Spleen (tissue), 11 donors: ENCODE measurements at regions not wholly inside any gene's neighbourhood (a gene's known extent, or its start where the extent isn't known, plus 50 kb on each side); places are given as distances from the start of the nearest gene placed in this dataset.

Experiments
- DNase-seq: peaks from one replicate; pipeline ENCODE4 v3.0.0-alpha.2; 2020
- H3K27ac ChIP-seq, 8 donors: fragments of 200-600 bp; sonication (generic) in 7 of 8; 1 replicate in 4 of 8; 2 replicates in 4 of 8; pipeline versions ENCODE4 v1.5.0 to v1.8.0; 2016 to 2021; ENCODE audit warnings: inconsistent platforms in 4 of 8, mild to moderate bottlenecking in 4 of 8, moderate library complexity in 1 of 8
- H3K27me3 ChIP-seq, 7 donors: fragments of 200-600 bp; sonication (generic) in 6 of 7; replicated peaks in 1 of 7; 1 replicate in 4 of 7; 2 replicates in 3 of 7; pipeline versions ENCODE4 v1.5.0 to v1.8.0; 2016 to 2021; ENCODE audit warnings: inconsistent platforms in 3 of 7, mild to moderate bottlenecking in 1 of 7
- H3K36me3 ChIP-seq, 6 donors: fragments of 200-600 bp; sonication (generic) in 5 of 6; 1 replicate in 4 of 6; 2 replicates in 2 of 6; pipeline versions ENCODE4 v1.5.0 to v1.8.0; 2016 to 2021; ENCODE audit warnings: inconsistent platforms in 2 of 6
- H3K4me1 ChIP-seq, 6 donors: fragments of 200-600 bp; sonication (generic) in 5 of 6; 1 replicate in 3 of 6; 2 replicates in 3 of 6; pipeline versions ENCODE4 v1.5.0 to v1.8.0; 2016 to 2021; ENCODE audit warnings: inconsistent platforms in 3 of 6
- H3K4me3 ChIP-seq, 8 donors: fragments of 200-600 bp; sonication (generic) in 7 of 8; 1 replicate in 4 of 8; 2 replicates in 4 of 8; pipeline versions ENCODE4 v1.5.0 to v1.8.0; 2016 to 2021; ENCODE audit warnings: inconsistent platforms in 4 of 8, mild to moderate bottlenecking in 4 of 8, moderate library complexity in 2 of 8
- H3K9me3 ChIP-seq, 8 donors: fragments of 200-600 bp; sonication (generic) in 7 of 8; 1 replicate in 4 of 8; 2 replicates in 4 of 8; pipeline versions ENCODE4 v1.5.0 to v1.8.0; 2016 to 2021; ENCODE audit warnings: inconsistent platforms in 4 of 8
- CTCF ChIP-seq, 11 experiments: fragments of 200-600 bp in 7 of 11; fragments of 450-650 bp in 4 of 11; sonication (generic) in 4 of 11; IDR thresholded peaks in 8 of 11; conservative IDR thresholded peaks in 3 of 11; 1 replicate in 7 of 11; 2 replicates in 4 of 11; pipeline versions ENCODE4 v1.4.0 to v1.8.0; 2016 to 2021; ENCODE audit warnings: antibody characterized with exemption in 11 of 11, inconsistent platforms in 4 of 11, mild to moderate bottlenecking in 1 of 11
- POLR2A ChIP-seq, 3 donors: fragments of 450-650 bp; IDR thresholded peaks; one replicate each; pipeline ENCODE4 v1.5.1; 2017; ENCODE audit warnings: antibody characterized with exemption in 3 of 3, mild to moderate bottlenecking in 1 of 3
- POLR2AphosphoS5 ChIP-seq, 3 donors: sonication (generic); formaldehyde crosslinking; IDR thresholded peaks; one replicate each; pipeline ENCODE4 v1.5.1; 2017; ENCODE audit warnings: antibody characterized with exemption in 3 of 3
- WGBS, 5 donors: extraction: QIAGEN DNeasy Blood & Tissue Kit in 3 of 5; methylation state at CpG; one replicate each; pipeline versions ENCODE4 v1.1.5 to v1.1.7; 2013 to 2018; 5-methylcytosine and 5-hydroxymethylcytosine counted together
- intact Hi-C: fragments of 100-400 bp; cut with DNase I; formaldehyde crosslinking; loops from one replicate; pipeline ENCODE4 v1.15.0; 2023; ENCODE audit warnings: low total_unique reads
- donor health status: healthy with polysubstance abuse.
- donor health status: DM: no; HTN: no; CAD: no; lungs with moderate emphysema.
- donor health status: DM: no; HTN: no; CAD: no.
- donor health status: Bipolar disorder and iron deficiency.
- donor health status: healthy.
- donor health status: DM: no; HTN: no; CAD: no.
- donor health status: DM: yes; HTN: yes; CAD: no.

- no peak overlapping the region for H3K4me3 ChIP-seq
- no peak for TF ChIP-seq POLR2AphosphoS5 (IDR thresholded peaks at IDR 0.05)
- no peak for TF ChIP-seq POLR2A (IDR thresholded peaks at IDR 0.05)
- TF ChIP-seq CTCF (IDR thresholded peaks at IDR 0.05 in 8 of 11, conservative IDR thresholded peaks at IDR 0.05 in 3 of 11) = no peak
- intact Hi-C loops = no loop called here
- no peaks in the 10 kb centered on the region for H3K9me3 ChIP-seq
- no peaks in the 10 kb centered on the region for H3K36me3 ChIP-seq
- peaks cover 0 to 3% (median 0%) of the 10 kb centered on the region in 6 donors for H3K4me1 ChIP-seq
- 83 to 95% (median 88%) methylated on average over 2 of the region's 2 CpGs for WGBS, 5 donors
- DNase-seq = no peak
- no peak overlapping the region for H3K27ac ChIP-seq
- H3K27me3 ChIP-seq = no peaks in the 10 kb centered on the region
These were observed 74.6 kb upstream of the KIF5B start for GRCh38 chr10:32130788-32131187.

- intact Hi-C loops = no loop called here
- H3K9me3 ChIP-seq = peaks cover 0 to 20% (median 16%) of the 10 kb centered on the region in 8 donors
- H3K4me3 ChIP-seq = no peak overlapping the region
- H3K4me1 ChIP-seq = no peaks in the 10 kb centered on the region
- WGBS, 5 donors = 68 to 95% (median 80%) methylated on average over 7 of the region's 7 CpGs
- no peaks in the 10 kb centered on the region for H3K27me3 ChIP-seq
- TF ChIP-seq POLR2A (IDR thresholded peaks at IDR 0.05) (no peak), POLR2AphosphoS5 (IDR thresholded peaks at IDR 0.05) (no peak), CTCF (IDR thresholded peaks at IDR 0.05 in 8 of 11, conservative IDR thresholded peaks at IDR 0.05 in 3 of 11) (no peak)
- DNase-seq = no peak
- H3K27ac ChIP-seq = no peak overlapping the region
- H3K36me3 ChIP-seq = no peaks in the 10 kb centered on the region
These were observed 68.8 kb upstream of the KIF5B start for GRCh38 chr10:32125023-32125422.

- DNase-seq = no peak
- Histone ChIP-seq H3K4me1 (no peaks in the 10 kb centered on the region), H3K4me3 (no peak overlapping the region), H3K9me3 (peaks cover 0 to 20% (median 16%) of the 10 kb centered on the region in 8 donors), H3K27ac (no peak overlapping the region), H3K36me3 (no peaks in the 10 kb centered on the region), H3K27me3 (peaks cover 0 to 5% (median 0%) of the 10 kb centered on the region in 7 donors)
- TF ChIP-seq CTCF (IDR thresholded peaks at IDR 0.05 in 8 of 11, conservative IDR thresholded peaks at IDR 0.05 in 3 of 11) (no peak), POLR2AphosphoS5 (IDR thresholded peaks at IDR 0.05) (no peak), POLR2A (IDR thresholded peaks at IDR 0.05) (no peak)
- 64 to 88% (median 82%) methylated on average over 2 to 4 of the region's 4 CpGs for WGBS, 5 donors
- intact Hi-C loops = no loop called here
These were observed 66.8 kb upstream of the KIF5B start for GRCh38 chr10:32123021-32123420.

DNA sequence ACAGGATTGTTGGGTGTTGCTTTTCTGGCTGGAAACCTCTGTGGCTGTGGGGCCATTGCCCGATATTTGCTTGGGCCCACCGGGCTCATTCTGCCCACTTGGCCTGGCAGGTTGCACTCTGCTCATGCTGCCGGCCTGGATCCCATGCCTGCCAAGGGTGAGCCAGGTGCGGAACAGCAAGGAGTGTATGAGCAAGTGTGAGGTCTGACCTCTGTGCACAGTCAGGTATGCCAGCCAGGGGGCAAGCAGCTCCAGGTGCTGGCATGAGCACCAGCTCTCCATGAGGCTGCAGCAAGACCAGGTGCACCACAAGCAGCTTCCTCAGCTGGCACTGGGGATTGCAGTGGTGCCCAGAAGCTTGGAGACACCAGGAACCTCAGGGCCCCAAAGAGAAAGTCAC, 65.4 kb upstream of the KIF5B start:
- no peak for DNase-seq
- Histone ChIP-seq H3K27ac (no peak overlapping the region), H3K9me3 (peaks cover 0 to 20% (median 16%) of the 10 kb centered on the region in 8 donors), H3K4me1 (no peaks in the 10 kb centered on the region), H3K4me3 (no peak overlapping the region), H3K36me3 (no peaks in the 10 kb centered on the region), H3K27me3 (peaks cover 0 to 5% (median 0%) of the 10 kb centered on the region in 7 donors)
- no peak for TF ChIP-seq CTCF (IDR thresholded peaks at IDR 0.05 in 8 of 11, conservative IDR thresholded peaks at IDR 0.05 in 3 of 11)
- no peak for TF ChIP-seq POLR2AphosphoS5 (IDR thresholded peaks at IDR 0.05)
- TF ChIP-seq POLR2A (IDR thresholded peaks at IDR 0.05) = no peak
- intact Hi-C loops = no loop called here
- 90 to 97% (median 95%) methylated on average over 4 of the region's 4 CpGs; no CpG with 5 or more reads in 1 of the 5 donors for WGBS, 5 donors
